OCI-LY3 (cell line): ENCODE measurements at regions not wholly inside any gene's neighbourhood (a gene's known extent, or its start where the extent isn't known, plus 50 kb on each side); places are given as distances from the start of the nearest gene placed in this dataset.

Experiments used
- H2AFZ ChIP-seq: fragments of 200-600, 300-600 bp; shearing (Covaris generic); 2 replicates; pipeline ENCODE4 v1.6.0; 2014; ENCODE audit warnings: antibody characterized with exemption, low read depth, low read length
- H3K27ac ChIP-seq: fragments of 200-600, 300-600 bp; sonication (generic); 2 replicates; pipeline ENCODE4 v1.5.1; 2014; ENCODE audit warnings: mild to moderate bottlenecking, low read length, moderate library complexity, mixed read lengths
- H3K27me3 ChIP-seq: fragments of 200-600, 300-600 bp; sonication (generic); 2 replicates; pipeline ENCODE4 v1.6.1; 2014; ENCODE audit warnings: low read depth, low read length, mixed read lengths
- H3K36me3 ChIP-seq: fragments of 200-600, 300-600 bp; sonication (generic); replicated peaks from 2 replicates; pipeline ENCODE3; 2014; ENCODE audit warnings: low read depth, low read length, mixed read lengths
- H3K4me1 ChIP-seq: fragments of 300-600, 200-600 bp; sonication (generic); 2 replicates; pipeline ENCODE4 v1.6.1; 2014; ENCODE audit warnings: low read length, mixed read lengths
- H3K4me2 ChIP-seq: fragments of 200-600, 300-600 bp; sonication (generic); 2 replicates; pipeline ENCODE4 v1.6.1; 2014; ENCODE audit warnings: low read length, mixed read lengths
- H3K4me3 ChIP-seq: fragments of 300-600, 200-600 bp; sonication (generic); 2 replicates; pipeline ENCODE4 v1.5.1; 2014; ENCODE audit warnings: antibody characterized with exemption, mild to moderate bottlenecking, low read length, moderate library complexity
- H3K79me2 ChIP-seq: fragments of 300-600, 200-600 bp; shearing (Covaris generic); 2 replicates; pipeline ENCODE4 v1.6.1; 2014; ENCODE audit warnings: mild to moderate bottlenecking, low read length, mixed read lengths
- H3K9ac ChIP-seq: fragments of 300-600, 200-600 bp; shearing (Covaris generic); 2 replicates; pipeline ENCODE4 v1.6.0; 2014; ENCODE audit warnings: mild to moderate bottlenecking, low read length, moderate library complexity
- H3K9me3 ChIP-seq: fragments of 200-600, 300-600 bp; shearing (Covaris generic); 2 replicates; pipeline ENCODE4 v1.6.1; 2014; ENCODE audit warnings: low read length, mixed read lengths; ENCODE audit not compliant: insufficient read depth
- H4K20me1 ChIP-seq: fragments of 200-600, 300-600 bp; sonication (generic); 2 replicates; pipeline ENCODE4 v1.6.1; 2016; ENCODE audit warnings: low read length, mixed read lengths; ENCODE audit not compliant: insufficient read depth
- EZH2phosphoT487 ChIP-seq: fragments of 200-600 bp; shearing (Covaris generic); IDR thresholded peaks from 2 replicates; pipeline ENCODE4 v1.6.1; 2018; ENCODE audit warnings: antibody characterized with exemption, mixed run types, low read depth
- TF ChIP-seq, protein P1 (sequence below): fragments of 200-600, 300-600 bp; sonication (generic); IDR thresholded peaks from 2 replicates; pipeline ENCODE4 v1.5.1; 2014; ENCODE audit warnings: antibody characterized with exemption, low read length, low read depth

DNA sequence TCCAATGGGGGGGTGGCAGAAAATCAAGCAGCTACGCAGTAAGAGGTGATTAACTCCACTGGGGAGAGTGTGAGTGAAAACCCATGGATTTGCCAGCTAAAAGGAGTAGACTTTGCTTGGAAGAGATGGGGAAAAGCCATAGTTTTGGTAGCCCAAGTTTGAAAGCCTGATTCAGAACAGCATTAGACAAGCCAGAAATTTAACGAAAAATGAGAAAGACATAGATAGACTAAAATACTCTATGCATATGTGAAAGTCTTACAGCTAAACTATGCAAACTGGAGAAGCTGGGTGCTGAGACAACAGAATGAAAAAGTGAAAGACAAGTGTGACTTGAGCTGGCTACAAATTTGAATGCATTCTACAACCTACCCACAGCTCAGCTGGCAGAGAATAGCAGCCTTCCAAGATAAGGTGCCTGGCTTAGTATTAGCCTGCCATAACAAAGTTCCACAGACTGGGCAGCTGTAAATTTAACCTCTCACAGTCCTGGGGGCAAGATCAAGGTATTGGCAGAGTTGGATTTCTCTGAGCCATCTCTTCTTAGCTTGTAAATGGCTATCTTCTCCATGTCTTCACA lies 156.6 kb downstream of the CDC14C start:
- no peaks in the 10 kb centered on the region for H3K27me3 ChIP-seq
- H3K4me3 ChIP-seq: no peak overlapping the region
- H2AFZ ChIP-seq: no peak overlapping the region
- H4K20me1 ChIP-seq: no peaks in the 10 kb centered on the region
- no peak overlapping the region for H3K4me2 ChIP-seq
- no peaks in the 10 kb centered on the region for H3K4me1 ChIP-seq
- no peaks in the 10 kb centered on the region for H3K9me3 ChIP-seq
- no peak overlapping the region for H3K9ac ChIP-seq
- no peaks in the 10 kb centered on the region for H3K79me2 ChIP-seq
- no peak overlapping the region for H3K27ac ChIP-seq
- TF ChIP-seq, protein P1, sequence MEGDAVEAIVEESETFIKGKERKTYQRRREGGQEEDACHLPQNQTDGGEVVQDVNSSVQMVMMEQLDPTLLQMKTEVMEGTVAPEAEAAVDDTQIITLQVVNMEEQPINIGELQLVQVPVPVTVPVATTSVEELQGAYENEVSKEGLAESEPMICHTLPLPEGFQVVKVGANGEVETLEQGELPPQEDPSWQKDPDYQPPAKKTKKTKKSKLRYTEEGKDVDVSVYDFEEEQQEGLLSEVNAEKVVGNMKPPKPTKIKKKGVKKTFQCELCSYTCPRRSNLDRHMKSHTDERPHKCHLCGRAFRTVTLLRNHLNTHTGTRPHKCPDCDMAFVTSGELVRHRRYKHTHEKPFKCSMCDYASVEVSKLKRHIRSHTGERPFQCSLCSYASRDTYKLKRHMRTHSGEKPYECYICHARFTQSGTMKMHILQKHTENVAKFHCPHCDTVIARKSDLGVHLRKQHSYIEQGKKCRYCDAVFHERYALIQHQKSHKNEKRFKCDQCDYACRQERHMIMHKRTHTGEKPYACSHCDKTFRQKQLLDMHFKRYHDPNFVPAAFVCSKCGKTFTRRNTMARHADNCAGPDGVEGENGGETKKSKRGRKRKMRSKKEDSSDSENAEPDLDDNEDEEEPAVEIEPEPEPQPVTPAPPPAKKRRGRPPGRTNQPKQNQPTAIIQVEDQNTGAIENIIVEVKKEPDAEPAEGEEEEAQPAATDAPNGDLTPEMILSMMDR: no peak
- no peak for TF ChIP-seq EZH2phosphoT487
- H3K36me3 ChIP-seq: no peaks in the 10 kb centered on the region

DNA sequence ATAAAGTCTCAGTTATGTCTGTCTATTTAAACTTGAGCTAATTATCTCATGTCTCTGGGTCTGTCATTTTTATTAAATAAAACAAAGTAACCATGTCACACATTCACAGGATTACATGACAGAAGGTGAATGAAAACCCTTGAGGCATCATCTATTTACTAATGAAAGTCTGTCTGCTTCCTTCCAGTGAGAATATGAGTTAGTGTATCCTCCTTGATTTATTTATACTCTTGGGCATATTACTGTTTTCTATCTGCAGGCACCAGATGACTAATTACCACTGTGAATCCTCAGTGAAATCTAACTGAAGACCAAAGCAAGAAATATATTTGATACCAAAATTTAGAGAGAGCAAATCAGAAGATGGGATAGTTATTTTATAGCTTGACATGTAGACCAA lies 163.7 kb downstream of the CDC14C start:
- no peak overlapping the region for H3K9ac ChIP-seq
- no peak overlapping the region for H3K4me3 ChIP-seq
- no peak overlapping the region for H3K4me2 ChIP-seq
- H3K4me1 ChIP-seq: peaks cover 31% of the 10 kb centered on the region
- no peak overlapping the region for H3K27ac ChIP-seq
- TF ChIP-seq, protein P1: no peak
- no peak for TF ChIP-seq EZH2phosphoT487
- H3K27me3 ChIP-seq: no peaks in the 10 kb centered on the region
- no peaks in the 10 kb centered on the region for H4K20me1 ChIP-seq
- H2AFZ ChIP-seq: no peak overlapping the region
- no peaks in the 10 kb centered on the region for H3K9me3 ChIP-seq
- H3K36me3 ChIP-seq: no peaks in the 10 kb centered on the region
- no peaks in the 10 kb centered on the region for H3K79me2 ChIP-seq

DNA sequence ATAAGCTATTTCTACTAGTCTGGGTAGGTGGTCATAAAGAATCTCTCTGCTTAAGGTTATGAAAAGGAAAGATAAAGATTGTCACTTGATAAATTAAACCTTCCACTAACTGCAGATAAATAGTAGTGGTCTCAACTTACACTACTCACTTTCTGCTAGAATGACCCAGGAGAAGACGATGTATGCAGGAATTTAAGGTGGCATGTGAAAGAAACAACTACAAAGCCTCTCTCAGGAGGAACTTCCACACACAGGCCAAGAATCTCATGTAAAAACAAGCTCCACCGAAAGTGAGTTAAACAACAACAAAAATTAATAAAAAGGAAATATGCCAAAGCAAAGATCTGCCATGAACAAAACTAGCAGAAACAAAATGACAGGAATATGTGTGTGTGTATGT lies 165.4 kb downstream of the CDC14C start:
- H3K9me3 ChIP-seq: no peaks in the 10 kb centered on the region
- no peak overlapping the region for H2AFZ ChIP-seq
- no peaks in the 10 kb centered on the region for H3K36me3 ChIP-seq
- peak overlapping the region; percentile 31; the same call in 1 of the 2 replicates for H3K9ac ChIP-seq
- H4K20me1 ChIP-seq: no peaks in the 10 kb centered on the region
- H3K27ac ChIP-seq: peak overlapping the region; percentile 80
- H3K4me1 ChIP-seq: peaks cover 31% of the 10 kb centered on the region
- H3K27me3 ChIP-seq: no peaks in the 10 kb centered on the region
- H3K4me3 ChIP-seq: peak overlapping the region; percentile 33
- H3K4me2 ChIP-seq: peak overlapping the region; percentile 55
- no peak for TF ChIP-seq EZH2phosphoT487
- TF ChIP-seq, protein P1: no peak
- H3K79me2 ChIP-seq: no peaks in the 10 kb centered on the region

DNA sequence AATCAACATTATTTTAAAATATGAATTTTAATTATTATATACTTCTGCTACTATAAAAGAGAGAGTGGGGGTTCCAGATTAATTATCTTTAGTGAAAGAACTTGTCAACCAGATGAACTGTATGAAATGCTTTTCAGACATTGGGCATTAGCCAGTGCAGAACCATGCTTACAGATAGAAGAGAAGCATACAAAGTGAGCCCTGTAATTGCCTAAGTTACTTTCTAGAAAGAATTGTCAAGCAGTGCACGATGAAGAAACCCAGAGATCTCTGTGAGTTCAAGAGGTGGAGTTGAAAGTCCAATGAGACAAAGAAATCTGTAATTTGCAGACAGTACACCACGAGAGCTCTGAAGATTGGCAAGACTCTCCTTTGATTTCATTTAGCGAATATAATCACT lies 166.7 kb downstream of the CDC14C start:
- peak overlapping the region; percentile 70 for H3K27ac ChIP-seq
- peak overlapping the region; percentile 16; the same call in 1 of the 2 replicates for H2AFZ ChIP-seq
- TF ChIP-seq, protein P1: no peak
- TF ChIP-seq EZH2phosphoT487: 0 out of 2 replicates have a peak, but pooled peaks have one; percentile 7
- no peaks in the 10 kb centered on the region for H3K79me2 ChIP-seq
- peak overlapping the region; percentile 37; the same call in 1 of the 2 replicates for H3K9ac ChIP-seq
- peaks cover 31% of the 10 kb centered on the region for H3K4me1 ChIP-seq
- peak overlapping the region; percentile 68 for H3K4me3 ChIP-seq
- peak overlapping the region; percentile 88 for H3K4me2 ChIP-seq
- no peaks in the 10 kb centered on the region for H3K36me3 ChIP-seq
- H4K20me1 ChIP-seq: no peaks in the 10 kb centered on the region
- no peaks in the 10 kb centered on the region for H3K9me3 ChIP-seq
- H3K27me3 ChIP-seq: no peaks in the 10 kb centered on the region
